A673 (cell line): ENCODE measurements at regions not wholly inside any gene's neighbourhood (a gene's known extent, or its start where the extent isn't known, plus 50 kb on each side); places are given as distances from the start of the nearest gene placed in this dataset.

Source experiments
- BruUV-seq: library from RNA; stranded (reverse); fragments of 400-500 nt; replicated peaks from 2 replicates; lab custom pipeline; 2021; lab: Mats Ljungman, UMichigan
- CTCF ChIA-PET: fragments of 300-600 bp; sonication (Branson Sonifier 250); formaldehyde crosslinking; loops from one replicate; lab custom pipeline; 2022; ENCODE audit warnings: antibody characterized with exemption; lab: Charles Lee
- POLR2A ChIA-PET: fragments of 300-600 bp; sonication (Branson Sonifier 250); formaldehyde crosslinking; loops from one replicate; lab custom pipeline; 2022; ENCODE audit warnings: antibody characterized with exemption; ENCODE audit not compliant: low non-redundant PET; lab: Charles Lee
- DNase-seq: peaks from one replicate; pipeline ENCODE4 v3.0.0-alpha.2; 2015; ENCODE audit warnings: low spot score
- H3K27ac ChIP-seq: fragments of 200-600 bp; sonication (generic); 2 replicates; pipeline ENCODE4 v1.5.1; 2016; ENCODE audit warnings: mixed run types, low read depth, mild to moderate bottlenecking, mixed read lengths, antibody characterized with exemption, low read length; ENCODE audit not compliant: poor library complexity, severe bottlenecking
- H3K27me3 ChIP-seq: fragments of 200-600 bp; sonication (generic); replicated peaks from 2 replicates; pipeline ENCODE4 v1.6.1; 2017; ENCODE audit warnings: mixed run types, low read depth, mild to moderate bottlenecking, mixed read lengths, antibody characterized with exemption, low read length; ENCODE audit not compliant: insufficient read depth, poor library complexity
- H3K36me3 ChIP-seq: fragments of 200-600 bp; sonication (generic); 2 replicates; pipeline ENCODE4 v1.6.1; 2016; ENCODE audit warnings: mixed run types, mild to moderate bottlenecking, mixed read lengths, antibody characterized with exemption, low read length; ENCODE audit not compliant: insufficient read depth, poor library complexity, severe bottlenecking
- H3K4me1 ChIP-seq: fragments of 200-600 bp; sonication (generic); 2 replicates; pipeline ENCODE4 v1.6.1; 2017; ENCODE audit warnings: mixed run types, mild to moderate bottlenecking, mixed read lengths, antibody characterized with exemption, low read length; ENCODE audit not compliant: insufficient read depth, poor library complexity, severe bottlenecking
- H3K4me3 ChIP-seq: fragments of 200-600 bp; sonication (generic); 2 replicates; pipeline ENCODE4 v1.5.1; 2016; ENCODE audit warnings: low read depth, mixed run types, mild to moderate bottlenecking, mixed read lengths, low read length; ENCODE audit not compliant: poor library complexity, severe bottlenecking
- H3K9me3 ChIP-seq: fragments of 200-600 bp; sonication (generic); 2 replicates; pipeline ENCODE4 v1.6.1; 2016; ENCODE audit warnings: mixed run types, low read depth, mild to moderate bottlenecking, mixed read lengths, antibody characterized with exemption, low read length; ENCODE audit not compliant: poor library complexity, severe bottlenecking
- EZH2 ChIP-seq: fragments of 200-600 bp; sonication (generic); IDR thresholded peaks from 2 replicates; pipeline ENCODE4 v1.6.1; 2017; ENCODE audit warnings: borderline replicate concordance, low read depth, mild to moderate bottlenecking, mixed read lengths, antibody characterized with exemption, low read length; ENCODE audit not compliant: poor library complexity, severe bottlenecking
- intact Hi-C: fragments of 100-400 bp; cut with micrococcal nuclease; formaldehyde crosslinking; loops from one replicate; pipeline ENCODE4 v1.10.0; 2022; ENCODE audit not compliant: unreplicated experiment
- TF ChIP-seq, protein P1 (sequence below): fragments of 300-800, 200-600 bp; sonication (generic); conservative IDR thresholded peaks from 2 replicates; pipeline ENCODE4 v1.5.1; 2017; ENCODE audit warnings: low read depth, mild to moderate bottlenecking, antibody characterized with exemption, low read length, moderate library complexity, mixed read lengths

- Histone ChIP-seq H3K4me1 (no peaks in the 10 kb centered on the region), H3K36me3 (no peaks in the 10 kb centered on the region), H3K9me3 (no peaks in the 10 kb centered on the region), H3K4me3 (no peak overlapping the region), H3K27me3 (peaks cover 47% of the 10 kb centered on the region), H3K27ac (no peak overlapping the region)
- TF ChIP-seq, protein P1, sequence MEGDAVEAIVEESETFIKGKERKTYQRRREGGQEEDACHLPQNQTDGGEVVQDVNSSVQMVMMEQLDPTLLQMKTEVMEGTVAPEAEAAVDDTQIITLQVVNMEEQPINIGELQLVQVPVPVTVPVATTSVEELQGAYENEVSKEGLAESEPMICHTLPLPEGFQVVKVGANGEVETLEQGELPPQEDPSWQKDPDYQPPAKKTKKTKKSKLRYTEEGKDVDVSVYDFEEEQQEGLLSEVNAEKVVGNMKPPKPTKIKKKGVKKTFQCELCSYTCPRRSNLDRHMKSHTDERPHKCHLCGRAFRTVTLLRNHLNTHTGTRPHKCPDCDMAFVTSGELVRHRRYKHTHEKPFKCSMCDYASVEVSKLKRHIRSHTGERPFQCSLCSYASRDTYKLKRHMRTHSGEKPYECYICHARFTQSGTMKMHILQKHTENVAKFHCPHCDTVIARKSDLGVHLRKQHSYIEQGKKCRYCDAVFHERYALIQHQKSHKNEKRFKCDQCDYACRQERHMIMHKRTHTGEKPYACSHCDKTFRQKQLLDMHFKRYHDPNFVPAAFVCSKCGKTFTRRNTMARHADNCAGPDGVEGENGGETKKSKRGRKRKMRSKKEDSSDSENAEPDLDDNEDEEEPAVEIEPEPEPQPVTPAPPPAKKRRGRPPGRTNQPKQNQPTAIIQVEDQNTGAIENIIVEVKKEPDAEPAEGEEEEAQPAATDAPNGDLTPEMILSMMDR = no peak
- no peak for TF ChIP-seq EZH2
- CTCF ChIA-PET = no interaction called here
- POLR2A ChIA-PET = no interaction called here
- no TSS peak for BruUV-seq
- intact Hi-C loops = no loop called here
- no peak for DNase-seq
These were observed 182.0 kb upstream of the C1orf174 start for GRCh38 chr1:4081806-4082711.

DNA sequence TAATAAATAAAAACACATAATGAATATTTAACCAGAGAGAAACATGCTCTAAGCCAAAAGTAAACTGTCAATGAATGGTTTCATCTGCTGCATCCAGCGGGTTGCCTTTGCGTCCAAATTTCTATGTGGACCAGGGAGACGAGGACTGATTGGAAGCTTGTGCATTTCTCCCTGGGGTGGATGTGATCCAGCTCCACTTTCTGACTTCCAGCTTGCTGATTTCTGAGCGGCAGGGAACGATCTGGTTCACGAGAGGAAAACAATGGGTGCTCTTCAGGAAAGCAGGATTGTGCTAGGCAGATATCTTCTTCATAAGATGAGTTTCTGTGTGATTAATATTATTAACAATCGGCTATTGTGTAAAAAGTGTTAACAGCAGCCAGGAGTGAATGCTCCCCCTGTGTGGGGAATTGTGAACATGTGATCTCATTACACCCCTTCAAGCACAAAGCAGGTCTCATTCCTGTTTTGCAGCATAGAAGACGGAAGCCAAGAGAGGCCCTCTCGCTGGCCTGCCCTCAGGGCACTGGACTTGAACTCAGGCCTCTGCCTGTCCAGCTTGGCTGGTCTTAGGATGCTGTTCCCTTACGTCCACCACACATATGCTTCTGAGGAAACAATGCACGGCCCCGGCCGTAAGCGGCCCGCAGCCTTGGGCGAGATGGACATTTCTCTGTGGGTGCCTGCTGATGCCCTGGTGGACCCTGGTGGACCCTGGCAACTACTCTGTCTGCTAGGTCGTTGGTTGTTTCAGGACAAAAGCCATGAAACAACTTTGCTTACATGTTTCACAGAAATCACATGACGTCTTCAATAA, 183.4 kb upstream of the C1orf174 start:
- no peaks in the 10 kb centered on the region for H3K4me1 ChIP-seq
- intact Hi-C loops = no loop called here
- H3K9me3 ChIP-seq = no peaks in the 10 kb centered on the region
- H3K4me3 ChIP-seq = no peak overlapping the region
- no peak for DNase-seq
- TF ChIP-seq, protein P1 = no peak
- no peak for TF ChIP-seq EZH2
- CTCF ChIA-PET = no interaction called here
- POLR2A ChIA-PET = no interaction called here
- peaks cover 47% of the 10 kb centered on the region for H3K27me3 ChIP-seq
- no TSS peak for BruUV-seq
- no peak overlapping the region for H3K27ac ChIP-seq
- no peaks in the 10 kb centered on the region for H3K36me3 ChIP-seq

- H3K36me3 ChIP-seq = no peaks in the 10 kb centered on the region
- peaks cover 47% of the 10 kb centered on the region for H3K27me3 ChIP-seq
- no peak overlapping the region for H3K27ac ChIP-seq
- H3K4me1 ChIP-seq = no peaks in the 10 kb centered on the region
- ChIA-PET POLR2A (no interaction called here), CTCF (no interaction called here)
- no TSS peak for BruUV-seq
- no peaks in the 10 kb centered on the region for H3K9me3 ChIP-seq
- no peak for DNase-seq
- intact Hi-C loops = no loop called here
- TF ChIP-seq EZH2 = no peak
- TF ChIP-seq, protein P1 = no peak
- no peak overlapping the region for H3K4me3 ChIP-seq
These were observed 184.0 kb upstream of the C1orf174 start for GRCh38 chr1:4084048-4084431.
